NCI-H1417 treated with DMSO at 0.1 percent for 48 hours (cell line): ENCODE measurements at regions not wholly inside any gene's neighbourhood (a gene's known extent, or its start where the extent isn't known, plus 50 kb on each side); places are given as distances from the start of the nearest gene placed in this dataset.

Experiments used
- DNase-seq: peaks from one replicate; lab custom pipeline; 2025; lab: John Stamatoyannopoulos, UW

DNA sequence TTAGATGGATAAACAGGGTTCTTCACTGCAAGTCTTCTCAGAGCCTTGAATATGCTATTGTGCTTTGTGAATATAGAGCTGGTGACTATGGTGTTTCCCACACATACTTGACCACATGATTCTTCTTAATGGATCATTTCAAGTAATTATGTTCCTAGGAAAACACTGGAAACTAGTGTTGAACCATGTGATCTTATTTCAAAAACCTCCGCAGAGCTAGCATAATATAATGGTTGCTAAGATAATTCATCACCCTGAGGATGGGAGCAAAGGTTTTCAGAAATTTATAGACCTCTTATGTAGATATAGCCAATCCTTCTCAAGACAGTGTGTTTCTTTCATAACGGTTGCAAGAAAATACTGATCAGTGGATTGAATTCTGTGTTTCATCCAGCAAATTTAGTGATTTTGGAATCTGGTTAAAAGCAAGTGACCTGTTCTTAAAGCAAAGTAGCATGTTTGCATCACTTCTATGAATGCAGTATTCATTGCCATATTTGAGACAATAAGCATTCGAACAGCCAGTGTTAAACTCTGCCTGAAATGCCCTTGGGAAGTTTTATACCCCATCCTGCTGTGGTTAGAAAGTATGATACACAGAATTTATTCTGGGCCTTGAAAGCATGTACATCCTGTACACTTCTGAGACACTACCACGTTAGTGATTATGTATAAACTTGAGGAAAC, 341.0 kb upstream of the E2F7 start:
- no peak for DNase-seq

DNA sequence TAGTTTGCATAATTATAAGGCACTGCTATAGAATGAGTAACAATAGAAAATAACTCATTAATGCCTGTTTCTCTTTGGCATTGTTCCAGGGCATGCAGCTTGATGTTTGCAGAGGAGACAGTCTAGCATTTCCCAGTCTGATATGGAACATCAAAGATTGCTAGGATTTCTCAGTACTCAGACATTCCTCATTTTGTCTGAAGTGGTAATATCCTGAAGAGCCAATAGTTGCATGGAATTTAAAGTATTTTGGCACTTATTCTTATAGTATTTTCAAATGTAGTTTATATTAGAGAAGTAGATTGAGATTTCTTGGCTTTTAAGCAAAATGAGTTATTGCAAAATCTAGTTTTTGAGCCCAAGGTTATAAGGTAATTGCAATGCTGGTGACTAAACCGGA, 337.3 kb upstream of the E2F7 start:
- DNase-seq, result peak; percentile 61

DNA sequence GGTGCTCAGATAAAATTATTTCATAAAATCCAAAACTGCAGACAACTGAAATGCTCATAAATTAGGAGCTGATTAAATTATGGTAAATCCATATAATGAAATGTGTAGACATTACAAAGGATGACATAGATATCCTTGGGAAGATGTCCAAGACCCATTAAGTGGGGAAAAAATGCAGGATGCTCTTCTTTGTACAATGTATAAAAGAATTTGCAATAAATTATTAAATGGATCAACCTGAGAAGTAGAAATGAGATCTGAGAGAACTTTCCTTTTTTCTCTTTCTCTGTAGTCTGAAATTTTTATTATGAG, 336.4 kb upstream of the E2F7 start:
- no peak for DNase-seq

DNA sequence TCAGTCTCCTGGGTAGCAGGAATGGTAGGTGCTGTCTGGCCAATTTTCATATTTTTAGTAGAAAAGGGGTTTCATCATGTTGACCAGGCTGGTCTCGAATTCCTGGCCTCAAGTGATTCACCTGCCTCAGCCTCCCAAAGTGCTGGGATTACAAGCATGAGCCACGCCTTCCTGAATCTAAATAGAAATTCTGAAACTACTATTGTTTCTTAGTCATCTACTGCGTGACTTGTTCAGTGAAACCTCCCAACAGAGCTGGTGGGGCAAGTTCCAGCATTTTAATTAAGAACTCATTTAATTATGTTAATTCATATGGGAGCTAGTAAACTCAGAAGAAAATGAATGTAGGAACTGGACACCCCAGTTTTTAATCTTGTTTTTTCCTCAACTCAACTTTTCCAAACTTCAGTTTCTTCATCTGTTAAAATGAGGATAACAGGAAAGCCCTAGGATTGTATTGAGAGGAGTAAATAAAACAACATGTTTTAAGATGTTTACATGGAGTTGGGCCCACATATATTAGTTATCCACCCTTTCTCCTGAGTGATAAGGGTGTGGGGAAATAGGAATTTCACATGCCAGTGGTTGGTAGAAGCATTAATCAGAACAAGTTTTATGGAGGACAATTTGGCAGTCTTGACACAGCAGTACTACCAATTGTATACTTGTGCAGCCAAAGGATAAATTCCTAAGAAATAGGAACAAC, 335.8 kb upstream of the E2F7 start:
- no peak for DNase-seq

DNA sequence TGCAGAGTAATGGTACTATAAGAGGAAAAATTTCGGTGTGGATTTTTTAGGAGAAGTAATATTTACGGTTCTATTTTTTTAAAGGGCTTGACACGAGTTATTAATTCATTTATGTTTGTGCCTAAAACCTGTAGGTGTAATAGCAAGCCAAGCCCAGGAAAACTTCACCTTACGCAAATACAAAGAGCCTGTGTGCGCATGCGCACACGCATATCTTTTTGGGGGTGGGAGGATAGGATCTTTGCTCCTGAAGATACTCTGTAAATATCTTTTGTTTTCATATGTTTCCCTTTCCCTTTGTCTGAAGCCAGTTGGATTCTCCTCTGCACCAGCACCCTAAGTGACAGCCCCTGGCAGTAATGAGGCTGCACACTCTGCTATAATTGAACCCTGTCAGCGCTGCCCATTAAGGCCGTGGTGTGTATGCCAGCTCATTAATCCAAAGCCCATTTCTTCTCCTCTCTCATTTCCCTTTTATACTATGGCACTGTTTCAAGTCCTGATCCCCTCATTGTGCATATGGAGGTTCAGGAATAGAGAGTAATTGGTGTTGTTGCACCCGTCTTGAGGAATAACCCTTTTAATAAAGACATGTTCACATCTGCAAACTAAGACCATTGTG, 327.2 kb upstream of the E2F7 start:
- DNase-seq, result peak; percentile 48

DNA sequence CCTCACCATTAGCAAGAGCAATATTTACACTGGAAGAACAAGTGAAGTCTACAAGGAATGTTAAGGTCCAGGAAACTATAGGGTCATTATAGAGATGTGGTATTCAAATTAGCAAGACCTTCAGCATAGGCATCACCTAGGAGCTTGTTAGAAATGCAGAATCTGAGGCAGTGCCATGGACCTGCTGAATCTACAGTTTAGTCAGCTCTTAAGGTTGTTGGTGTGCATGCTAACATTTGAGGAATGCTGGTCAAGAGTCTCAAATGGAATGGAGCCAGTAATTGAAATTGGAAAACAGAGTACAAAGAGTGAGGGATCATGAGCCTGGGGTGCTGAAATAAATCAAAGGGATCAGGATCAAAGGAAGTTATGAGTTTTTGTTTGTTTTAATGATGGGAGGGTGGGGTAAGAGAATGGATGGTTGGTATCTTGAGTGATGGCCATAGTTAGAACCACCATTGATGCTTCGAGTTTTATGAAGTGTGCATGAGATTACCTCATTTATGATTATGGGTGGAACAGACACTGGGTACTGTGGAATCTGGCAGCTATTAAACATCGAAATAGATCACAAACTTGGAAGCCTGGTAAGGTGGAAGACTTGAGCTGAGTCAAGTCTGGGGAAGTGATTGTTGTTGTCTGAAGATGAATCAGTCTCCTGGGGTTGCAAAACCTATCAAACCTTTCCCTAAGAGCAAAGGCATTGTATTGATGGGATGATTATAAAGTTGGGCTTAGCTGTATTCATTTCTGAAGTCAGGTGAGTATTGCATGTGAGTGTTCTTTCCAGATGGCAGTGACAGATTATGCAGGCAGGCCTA, 323.3 kb upstream of the E2F7 start:
- no peak for DNase-seq

DNA sequence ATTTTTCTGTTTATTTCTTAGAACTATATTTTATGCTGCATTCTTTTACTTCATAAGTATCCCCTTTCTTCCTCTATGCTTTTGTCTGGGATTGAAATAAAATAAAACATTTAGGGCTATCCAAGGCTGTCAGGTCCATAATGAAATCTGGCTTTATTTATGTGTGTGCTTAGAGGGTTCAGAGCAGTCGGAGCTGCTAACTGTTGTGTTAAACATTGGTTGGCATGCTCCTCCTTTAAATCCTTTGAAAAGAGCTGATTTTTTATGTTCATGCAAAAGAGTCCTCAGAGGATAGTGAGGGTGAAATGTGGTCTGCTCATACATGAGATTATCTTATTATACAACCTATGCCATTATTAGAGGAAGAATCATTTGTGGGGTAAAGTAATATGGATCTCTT, 322.3 kb upstream of the E2F7 start:
- DNase-seq, result no peak

DNA sequence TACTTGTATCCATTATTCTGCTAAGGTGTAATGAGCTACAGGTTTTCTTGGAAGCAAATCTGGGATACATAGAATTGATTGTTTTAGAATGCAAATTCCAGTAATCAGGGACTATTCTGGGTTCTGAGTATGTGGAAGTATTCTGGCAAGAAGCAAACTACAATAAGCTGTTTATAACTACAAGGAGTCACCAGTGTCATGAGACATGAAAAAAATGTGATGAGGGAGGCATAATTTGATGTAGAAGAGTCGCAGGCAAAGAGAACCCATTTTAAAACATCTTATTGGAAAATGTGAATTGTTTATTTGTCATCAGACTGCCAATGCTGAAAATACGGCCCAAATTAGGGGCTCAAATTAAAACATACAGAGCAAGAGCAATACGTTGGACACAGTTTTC, 321.8 kb upstream of the E2F7 start:
- DNase-seq, result no peak

DNA sequence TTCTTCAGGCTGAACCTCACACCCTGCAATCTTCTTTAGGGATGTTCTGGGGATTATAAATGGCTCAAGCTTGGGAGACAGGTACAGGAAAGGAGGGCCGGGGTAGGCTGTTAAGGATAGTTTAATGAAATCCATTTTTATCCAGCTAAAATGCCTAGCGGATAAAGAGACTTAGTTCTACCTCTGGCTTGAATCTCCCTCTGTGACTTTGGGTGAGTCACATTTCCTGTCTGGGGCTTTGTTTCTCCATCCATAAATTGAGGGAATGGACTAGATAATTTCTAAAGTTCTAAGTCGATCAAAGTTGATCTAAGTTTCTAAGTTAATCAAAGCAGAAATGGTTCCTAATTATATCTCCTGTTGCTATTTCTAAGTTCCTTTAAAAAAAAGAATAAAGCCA, 319.6 kb upstream of the E2F7 start:
- DNase-seq, result no peak

DNA sequence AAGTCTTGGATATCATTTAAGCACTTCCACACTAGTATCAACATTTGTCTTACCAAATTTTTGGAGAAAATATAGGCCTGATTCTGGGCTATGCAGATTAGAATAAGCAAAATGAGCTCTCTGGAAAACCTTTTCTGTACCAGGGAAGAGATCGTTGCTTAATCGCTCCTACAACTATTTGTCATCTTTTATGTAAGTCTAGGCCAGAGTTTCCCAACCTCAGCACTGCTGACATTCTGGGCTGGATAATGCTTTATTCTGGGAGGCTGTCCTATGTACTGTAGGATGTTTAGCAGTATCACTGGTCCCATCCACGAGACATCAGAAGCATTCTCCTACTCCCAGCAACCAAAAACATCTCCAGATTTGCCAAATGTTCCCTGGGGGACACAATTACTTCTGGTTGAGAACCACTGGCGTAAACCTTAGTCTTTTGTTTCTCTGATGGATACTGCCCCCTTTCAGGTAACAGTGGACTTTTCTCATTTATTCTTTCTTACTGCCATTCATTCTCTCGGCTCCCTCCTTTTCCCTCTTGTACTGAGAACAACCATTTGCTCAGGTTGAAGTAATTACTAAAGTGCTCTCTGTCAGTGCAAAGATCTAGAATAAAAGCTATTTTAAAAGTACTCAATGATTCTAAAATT, 316.9 kb upstream of the E2F7 start:
- no peak for DNase-seq

DNA sequence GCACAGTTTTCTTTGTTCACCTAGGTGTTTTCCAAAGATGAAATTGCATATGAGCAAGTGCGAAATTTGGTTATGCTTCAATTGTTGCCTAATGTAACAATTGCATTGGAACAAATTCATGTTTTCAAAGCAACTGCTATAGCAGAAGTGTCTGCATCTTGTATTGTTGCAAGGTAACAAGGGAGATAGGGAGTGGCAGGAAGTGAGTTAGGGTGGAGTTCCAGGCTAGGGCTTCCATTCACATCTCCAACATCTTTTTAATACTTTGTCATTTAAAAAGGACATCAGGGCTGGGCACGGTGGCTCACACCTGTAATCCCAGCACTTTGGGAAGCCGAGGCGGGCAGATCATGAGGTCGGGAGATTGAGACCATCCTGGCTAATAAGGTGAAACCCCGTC, 312.3 kb upstream of the E2F7 start:
- DNase-seq, result no peak

DNA sequence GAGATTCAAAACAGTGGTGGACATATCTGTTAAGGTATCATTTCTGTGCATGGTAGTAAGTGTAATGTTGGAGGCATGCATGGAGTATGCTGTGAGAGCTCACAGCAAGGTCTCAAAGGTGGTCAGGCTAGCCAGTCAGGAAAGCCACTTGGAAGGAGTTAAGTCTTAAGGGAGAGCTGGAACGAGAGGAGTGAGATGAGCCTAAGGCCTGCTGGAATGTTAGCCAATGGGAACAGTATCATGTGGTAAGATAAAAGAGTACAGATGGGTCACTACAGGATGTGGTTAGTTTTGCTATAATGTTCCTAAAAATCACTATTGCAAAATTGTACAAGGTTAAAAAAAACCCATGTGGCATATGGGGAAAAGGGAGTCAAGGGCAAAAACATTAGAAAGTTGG, 311.7 kb upstream of the E2F7 start:
- DNase-seq, result no peak

DNA sequence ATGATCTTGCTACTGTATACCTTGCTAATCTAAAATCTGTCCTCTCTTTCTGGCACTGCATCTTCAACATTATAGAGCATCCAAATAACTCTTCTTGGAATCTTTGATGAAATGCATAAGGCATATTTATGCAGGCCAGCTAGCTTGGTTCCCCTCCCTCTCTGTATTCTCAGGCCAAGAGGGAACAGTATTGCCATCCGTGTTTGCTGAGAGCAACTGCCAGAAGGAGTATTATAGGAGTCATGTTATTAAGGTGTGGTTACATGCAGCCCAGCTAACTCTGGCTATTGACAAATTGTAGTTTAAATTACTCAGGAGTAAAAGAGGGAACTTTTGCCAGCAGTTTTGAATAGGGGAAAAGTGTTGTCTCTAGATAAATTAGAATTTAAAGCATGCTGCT, 309.3 kb upstream of the E2F7 start:
- no peak for DNase-seq

DNA sequence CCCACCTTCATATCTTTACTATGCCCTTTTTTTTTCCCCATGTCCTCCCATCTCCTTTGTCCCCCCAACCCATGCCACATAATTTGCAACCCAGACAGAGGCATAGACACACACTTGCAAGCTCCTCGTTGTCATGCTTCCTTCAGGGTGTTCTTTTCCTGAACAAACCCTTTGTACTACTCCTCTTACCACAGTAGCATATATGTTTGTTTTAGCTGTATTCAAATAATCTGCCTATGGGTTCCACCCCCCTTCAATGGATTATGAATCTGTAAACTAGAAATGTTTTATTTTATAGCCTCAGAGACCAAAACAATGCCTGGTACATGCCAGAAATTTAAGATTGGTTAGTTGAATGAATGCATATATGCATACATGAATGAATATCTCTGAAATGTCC, 307.1 kb upstream of the E2F7 start:
- DNase-seq, result no peak

DNA sequence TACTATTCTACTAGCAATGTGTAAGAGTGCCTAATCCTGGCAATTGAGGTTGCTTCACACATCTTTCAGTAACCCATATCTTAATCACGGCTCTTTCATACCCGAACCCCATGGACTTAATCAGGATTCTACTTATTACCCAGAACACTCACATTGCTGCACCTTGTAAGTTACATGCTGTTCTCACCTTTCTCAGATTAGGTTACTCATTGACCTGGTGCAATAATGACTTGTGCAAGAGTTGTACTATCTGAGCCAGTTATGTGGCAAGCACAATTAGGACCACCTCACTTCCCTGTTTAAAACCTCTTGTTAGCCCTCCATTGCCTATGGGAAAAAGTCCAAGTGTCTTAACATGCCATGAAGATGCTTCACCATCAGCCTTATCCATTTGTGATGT, 306.7 kb upstream of the E2F7 start:
- no peak for DNase-seq

DNA sequence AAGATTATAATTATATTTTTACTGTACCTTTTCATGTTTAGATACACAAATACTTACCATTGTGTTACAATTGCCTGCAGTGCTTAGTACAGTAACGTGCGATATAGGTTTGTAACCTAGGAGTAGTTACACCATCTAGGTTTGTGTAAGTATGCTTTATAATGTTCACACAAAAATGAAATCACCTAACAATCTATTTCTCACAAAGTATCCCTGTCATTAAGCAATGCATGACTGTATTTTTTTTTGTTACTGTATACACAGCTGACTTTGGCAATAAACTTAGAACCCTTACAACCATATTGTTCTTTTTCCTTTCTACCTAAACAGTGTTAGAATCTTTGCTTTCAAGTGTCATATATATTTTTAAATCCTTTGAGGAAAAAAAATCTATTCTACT, 303.0 kb upstream of the E2F7 start:
- no peak for DNase-seq

DNA sequence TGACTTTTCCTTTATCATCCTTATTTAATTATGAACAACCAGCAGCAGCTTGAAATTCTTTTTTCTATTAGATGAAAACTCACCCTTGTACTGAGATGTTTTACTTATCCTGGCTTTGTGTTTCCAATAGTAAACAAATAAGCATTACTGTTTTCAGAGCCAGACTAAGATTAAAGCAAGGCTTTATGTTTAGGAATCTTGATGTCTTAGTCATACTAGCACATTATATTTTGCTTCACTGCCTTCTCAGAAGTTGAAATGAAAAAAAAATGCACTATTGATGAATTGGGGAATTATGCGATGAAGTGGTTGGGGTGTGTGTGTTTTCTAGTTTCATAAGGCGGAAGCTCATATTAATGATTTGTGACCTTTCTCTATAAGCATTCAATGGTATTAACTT, 301.2 kb upstream of the E2F7 start:
- no peak for DNase-seq

DNA sequence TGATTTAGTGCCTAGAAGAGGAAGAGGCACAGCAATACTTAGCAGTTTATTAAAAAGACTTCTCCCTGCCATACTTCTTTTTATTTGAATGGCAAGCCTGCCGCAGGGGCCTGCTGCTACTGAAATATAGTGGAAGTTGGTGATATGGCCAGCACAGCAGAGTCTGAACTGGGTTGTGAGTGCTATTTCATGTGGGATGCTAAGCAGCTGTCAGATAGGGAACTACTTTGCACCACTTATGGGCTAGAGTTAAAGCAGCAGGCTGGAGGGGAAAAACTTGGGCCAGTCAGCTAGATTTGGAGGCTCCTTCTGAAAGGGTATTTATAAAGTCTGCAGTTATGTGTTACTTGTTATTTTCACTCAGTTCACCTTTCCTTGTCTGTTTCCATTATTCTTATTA, 299.0 kb upstream of the E2F7 start:
- DNase-seq, result no peak

DNA sequence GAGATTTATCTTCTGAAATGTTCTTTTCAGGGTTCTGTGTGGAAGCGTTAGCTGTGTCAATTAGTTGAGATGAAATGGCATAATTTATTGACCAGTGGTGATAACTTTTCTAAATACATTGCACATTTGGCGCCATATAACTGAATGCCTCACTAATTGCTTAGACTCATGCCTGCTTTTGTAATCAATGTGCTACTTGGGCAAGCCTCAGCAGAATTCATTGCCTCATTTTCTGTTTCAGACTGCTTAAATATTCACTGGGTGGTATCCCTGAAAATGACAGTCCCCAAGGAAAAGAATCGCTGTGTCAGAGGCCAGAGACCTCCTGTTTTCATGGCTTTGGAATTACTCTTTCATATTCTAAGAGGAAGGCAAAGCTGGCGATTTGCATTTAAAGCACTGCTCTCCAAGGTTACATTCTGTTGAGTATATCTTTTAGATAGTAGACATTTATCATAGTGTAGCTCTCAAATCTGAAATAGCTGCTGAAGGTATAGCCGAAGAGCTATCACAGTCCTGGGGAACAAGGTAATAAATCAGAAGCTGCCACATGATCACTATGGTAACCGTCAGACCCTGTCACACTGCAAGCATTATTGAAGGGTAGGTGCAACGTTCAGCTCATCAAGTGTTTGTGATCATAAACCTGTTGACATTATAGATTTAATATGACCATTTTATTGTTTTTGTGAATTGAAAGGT, 297.3 kb upstream of the E2F7 start:
- DNase-seq, result peak; percentile 73

DNA sequence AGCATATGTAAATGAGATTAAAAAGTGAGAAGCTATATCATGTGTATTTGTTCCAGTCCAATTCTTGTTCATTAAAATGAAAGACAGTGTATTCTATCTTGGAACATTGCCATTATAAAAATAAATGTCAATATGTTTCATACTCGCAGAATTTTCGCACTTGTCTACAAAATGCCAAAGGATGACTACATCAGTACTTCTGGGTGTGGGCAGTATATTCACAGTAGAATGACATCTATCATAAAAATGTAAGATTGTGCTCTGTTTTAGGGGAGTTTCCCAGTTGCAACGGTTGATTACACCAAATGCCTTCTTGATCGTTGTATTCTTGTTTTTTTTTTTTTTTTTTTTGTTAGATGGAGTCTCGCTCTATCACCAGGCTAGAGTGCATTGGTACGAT, 292.3 kb upstream of the E2F7 start:
- DNase-seq, result no peak

DNA sequence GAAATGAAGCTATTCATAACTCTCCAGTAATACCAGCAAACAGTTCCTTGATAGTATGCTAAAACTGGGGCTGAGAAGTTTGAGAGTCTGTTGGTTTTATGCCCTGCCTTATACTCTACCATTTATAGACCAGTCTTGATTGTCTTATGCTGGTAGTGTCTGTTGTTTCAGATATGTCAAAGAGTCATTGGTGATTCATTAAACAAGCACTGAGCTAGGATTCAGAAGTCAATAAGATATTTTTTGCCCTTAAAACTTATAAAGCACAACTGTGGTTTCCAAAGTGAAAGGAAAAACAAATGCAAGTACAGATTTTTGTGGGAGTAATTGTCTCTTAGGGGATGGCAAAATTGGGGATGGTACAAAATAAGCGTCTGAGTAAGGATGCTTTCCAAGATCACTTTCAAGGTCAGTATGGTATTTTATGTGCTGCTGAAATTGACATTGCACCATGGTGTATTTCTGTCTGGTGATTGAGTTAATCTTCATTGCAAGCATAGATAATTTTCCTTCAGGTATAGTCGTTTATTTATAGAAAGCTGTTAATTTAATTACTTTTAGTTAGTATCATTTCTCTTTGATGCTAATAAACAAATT, 289.5 kb upstream of the E2F7 start:
- DNase-seq, result no peak
